Skeletal muscle cell (primary cell): ENCODE measurements at regions not wholly inside any gene's neighbourhood (a gene's known extent, or its start where the extent isn't known, plus 50 kb on each side); places are given as distances from the start of the nearest gene placed in this dataset.

ENCODE experiments used
- DNase-seq: peaks from one replicate; pipeline ENCODE4 v3.0.0-alpha.2; 2010; ENCODE audit warnings: low read depth
- H3K4me3 ChIP-seq: 2 replicates; pipeline ENCODE4 v1.5.1; 2011; ENCODE audit warnings: low read depth, mild to moderate bottlenecking, control low read depth, low read length, moderate library complexity

DNA sequence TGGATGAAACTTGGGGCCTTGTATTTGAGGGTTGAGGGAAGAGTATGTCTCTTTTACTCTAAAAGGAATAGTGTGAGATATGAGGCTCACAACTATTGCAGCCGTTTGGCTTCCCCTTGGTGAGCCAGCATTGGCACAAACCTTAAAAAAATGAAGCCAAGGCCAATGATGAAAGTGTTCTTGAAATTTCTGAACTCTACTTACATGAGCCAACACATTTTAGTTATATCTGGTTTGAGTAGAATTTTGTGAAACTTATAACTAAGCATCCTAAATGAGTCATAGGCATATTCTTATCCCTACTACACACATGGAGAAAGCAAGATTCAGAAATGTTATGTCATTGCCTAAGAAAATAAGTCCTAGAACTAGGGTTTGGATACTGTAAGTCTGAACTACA, 55.3 kb upstream of the ACSS3 start:
- peak; percentile 18 for DNase-seq

DNA sequence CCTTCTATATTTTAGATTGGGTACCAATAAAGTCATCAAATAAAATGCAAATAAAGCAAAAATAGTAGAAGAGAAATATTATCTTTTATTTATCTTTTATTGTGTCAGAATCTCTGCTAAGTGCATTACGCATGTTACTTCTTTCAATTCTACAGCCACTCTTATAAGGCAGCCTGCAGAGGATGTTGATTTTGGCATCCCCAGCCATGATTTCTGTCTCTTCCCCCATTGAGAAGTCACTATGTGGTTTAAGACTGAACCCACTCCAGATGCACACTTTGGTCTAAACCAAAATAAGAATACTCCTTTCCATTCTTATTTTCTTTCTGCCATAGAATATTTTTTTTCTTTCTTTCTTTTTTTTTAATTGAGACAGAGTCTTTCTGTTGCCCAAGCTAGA, 56.0 kb upstream of the ACSS3 start:
- DNase-seq, result no peak
- H3K4me3 ChIP-seq, result no peak overlapping the region

More for the DNA sequence above, 55.3 kb upstream of the ACSS3 start:
- H3K4me3 ChIP-seq, result no peak overlapping the region

DNA sequence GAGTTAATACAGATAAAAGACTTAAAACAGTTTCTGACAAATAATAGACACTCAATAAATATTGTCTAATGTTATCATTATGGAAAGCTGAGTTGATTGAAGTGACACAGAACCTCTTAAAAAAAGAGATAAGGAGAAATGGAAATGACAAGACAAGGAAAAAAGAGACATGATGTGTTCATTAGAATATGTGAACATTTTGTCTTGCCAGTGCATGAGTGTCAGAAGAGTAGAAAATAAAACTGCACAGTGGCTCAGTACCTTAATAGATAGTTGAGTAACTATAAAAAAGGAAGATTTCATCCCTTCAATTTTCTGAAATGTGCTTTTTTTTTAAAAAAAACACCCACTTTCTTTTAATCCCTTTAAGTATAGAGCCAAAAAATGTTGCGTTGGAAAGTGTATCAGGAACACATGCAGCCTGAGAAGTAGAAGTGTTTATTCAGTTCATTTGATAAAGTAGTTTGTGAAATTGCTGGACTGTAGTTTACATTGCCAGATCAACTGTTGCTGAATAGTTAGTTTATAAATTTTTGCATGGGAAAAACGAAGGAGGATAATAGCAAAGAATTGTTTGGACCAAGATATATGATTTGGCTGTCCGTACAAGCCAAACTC, 56.6 kb upstream of the ACSS3 start:
- DNase-seq, result no peak
- no peak overlapping the region for H3K4me3 ChIP-seq

DNA sequence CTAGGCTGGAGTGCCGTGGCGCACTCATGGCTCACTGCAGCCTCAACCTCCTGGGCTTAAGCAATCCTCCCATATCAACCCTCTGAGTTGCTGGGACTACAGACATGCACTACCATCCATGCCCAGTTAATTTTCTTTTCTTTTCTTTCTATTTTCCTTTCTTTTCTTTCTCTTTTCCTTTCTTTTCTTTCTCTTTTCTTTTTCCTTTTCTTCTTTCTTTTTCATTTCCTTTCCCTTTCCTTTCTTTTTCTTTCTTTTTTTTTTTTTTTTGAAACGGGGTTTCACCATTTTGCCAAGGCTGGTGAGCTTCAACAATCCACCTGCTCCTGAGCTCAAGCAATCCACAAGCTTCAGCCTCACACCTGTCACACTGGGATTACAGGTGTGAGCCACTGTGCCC, 60.1 kb upstream of the ACSS3 start:
- H3K4me3 ChIP-seq, result no peak overlapping the region
- DNase-seq, result no peak

DNA sequence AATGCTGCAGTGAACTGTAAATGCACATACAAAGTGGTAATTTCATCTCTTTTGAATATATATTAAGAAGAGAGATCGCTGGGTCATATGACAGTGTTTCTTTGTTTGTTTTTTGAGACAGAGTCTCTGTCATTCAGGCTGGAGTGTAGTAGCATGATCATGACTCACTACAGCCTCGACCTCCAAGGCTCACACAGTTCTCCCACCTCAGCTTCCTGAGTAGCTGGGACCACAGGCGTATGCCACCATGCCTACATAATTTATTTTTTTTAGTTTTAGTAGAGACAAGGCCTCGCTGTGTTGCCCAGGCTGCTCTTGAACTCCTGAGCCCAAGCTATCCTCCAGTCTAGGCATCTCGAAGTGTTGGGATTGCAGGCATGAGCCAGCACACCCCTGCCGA, 62.4 kb upstream of the ACSS3 start:
- H3K4me3 ChIP-seq, result no peak overlapping the region
- DNase-seq, result no peak

DNA sequence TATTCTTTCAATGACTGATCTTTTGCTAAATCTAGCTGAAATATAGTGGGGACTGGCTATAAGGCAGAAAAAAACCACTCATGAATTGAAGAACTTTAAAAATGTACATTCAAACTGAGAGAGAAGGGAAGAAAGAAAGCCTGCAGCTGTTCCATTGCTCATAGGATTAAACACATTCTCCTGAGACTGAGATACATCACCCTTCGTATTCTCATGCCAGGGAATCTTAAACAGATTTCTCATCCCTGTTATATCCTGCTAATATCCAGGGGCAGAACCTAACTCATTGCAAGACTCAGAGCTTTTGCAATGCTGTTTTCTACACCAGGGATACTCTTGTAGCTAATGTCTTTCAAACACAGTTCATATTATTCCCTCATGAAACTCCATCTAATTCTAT, 67.2 kb upstream of the ACSS3 start:
- H3K4me3 ChIP-seq, result no peak overlapping the region

DNA sequence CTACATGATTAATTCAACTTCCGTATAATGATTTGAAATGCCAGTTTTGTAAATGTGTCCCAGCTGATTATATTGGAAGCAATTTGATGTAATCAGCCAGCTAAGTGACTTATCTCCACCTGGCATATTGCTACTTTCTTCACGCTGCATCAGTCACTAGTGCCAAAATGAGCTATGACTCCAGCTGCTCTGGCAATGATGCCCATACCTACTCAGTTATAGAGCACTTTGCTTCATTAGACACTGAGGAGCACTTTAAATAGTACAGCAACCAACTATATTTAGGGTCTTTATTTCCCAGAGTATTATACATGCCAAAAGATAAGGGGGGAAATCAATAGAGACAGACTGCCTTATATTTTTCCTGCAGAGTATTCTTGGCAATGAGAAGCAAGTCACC, 67.9 kb upstream of the LIN7A start:
- no peak overlapping the region for H3K4me3 ChIP-seq
- no peak for DNase-seq

More for the DNA sequence above, 67.2 kb upstream of the ACSS3 start:
- peak; percentile 31 for DNase-seq

DNA sequence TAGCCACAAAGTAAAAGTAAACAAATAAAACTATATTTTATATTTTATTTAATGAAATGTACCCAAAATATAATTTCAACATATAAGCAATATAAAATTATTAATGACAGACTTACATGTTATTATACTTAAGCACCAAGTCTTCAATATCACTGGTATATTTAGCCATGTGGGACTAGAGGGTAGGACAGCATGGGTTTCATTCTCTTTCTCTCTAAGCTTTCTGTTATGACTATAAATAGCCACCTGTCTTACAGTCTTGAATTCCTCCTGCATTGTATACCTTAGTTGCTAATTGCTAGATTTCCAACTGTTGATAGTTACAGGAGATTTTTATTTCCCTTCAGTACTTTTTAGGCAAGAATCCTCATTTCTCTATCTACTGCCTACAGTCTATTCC, 63.1 kb upstream of the LIN7A start:
- DNase-seq, result no peak
- H3K4me3 ChIP-seq, result no peak overlapping the region

DNA sequence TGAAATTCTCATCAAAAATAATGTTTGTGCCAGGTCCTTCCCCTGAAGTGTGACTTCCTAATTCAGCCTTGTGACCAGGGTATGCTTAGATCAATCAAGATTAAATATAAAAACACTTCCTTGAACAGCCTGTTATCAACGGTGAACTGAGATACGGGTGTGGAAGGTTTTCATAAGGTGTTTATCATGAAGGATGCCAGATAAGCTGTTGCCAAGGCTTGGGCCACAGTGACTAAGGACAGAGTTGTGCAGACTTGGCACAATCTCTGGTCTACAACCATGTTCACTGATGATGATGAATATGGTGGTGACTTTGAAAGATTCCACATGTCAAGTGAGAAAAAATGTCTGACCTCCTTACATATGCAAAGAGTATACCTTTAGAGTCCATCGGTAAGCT, 51.3 kb upstream of the LIN7A start:
- DNase-seq, result no peak

More for the DNA sequence above, 51.3 kb upstream of the LIN7A start:
- H3K4me3 ChIP-seq, result no peak overlapping the region
